Erythroblast (primary cell): ENCODE measurements at regions not wholly inside any gene's neighbourhood (a gene's known extent, or its start where the extent isn't known, plus 50 kb on each side); places are given as distances from the start of the nearest gene placed in this dataset.

Experiments
- DNase-seq, 2 experiments: peaks; one replicate each; lab custom pipeline; 2025; lab: John Stamatoyannopoulos, UW
- GATA1 ChIP-seq: IDR thresholded peaks from 2 replicates; pipeline ENCODE4 v1.6.1; 2011; ENCODE audit warnings: low read depth, mild to moderate bottlenecking, control low read depth, low read length, moderate library complexity
- POLR2A ChIP-seq: IDR thresholded peaks from 2 replicates; pipeline ENCODE4 v1.6.1; 2011; ENCODE audit warnings: mild to moderate bottlenecking, low read length

GRCh38 chr9:78572266-78572665, 275.3 kb downstream of the PSAT1 start:
- TF ChIP-seq GATA1, result no peak
- no peak for TF ChIP-seq POLR2A
- DNase-seq, result no peak

- no peak for DNase-seq
- TF ChIP-seq GATA1 (no peak), POLR2A (no peak)
Observed at GRCh38 chr9:78573205-78573604, 276.3 kb downstream of the PSAT1 start.

- TF ChIP-seq POLR2A (no peak), GATA1 (no peak)
- DNase-seq, result no peak
Observed at GRCh38 chr9:78573669-78574068, 276.7 kb downstream of the PSAT1 start.

GRCh38 chr9:78574354-78575045, 277.6 kb downstream of the PSAT1 start:
- no peak for DNase-seq
- no peak for TF ChIP-seq GATA1
- no peak for TF ChIP-seq POLR2A

- DNase-seq, result no peak
- TF ChIP-seq POLR2A (no peak), GATA1 (no peak)
Observed at GRCh38 chr9:78575081-78575480, 278.2 kb downstream of the PSAT1 start.

GRCh38 chr9:78575771-78576170, 278.8 kb downstream of the PSAT1 start:
- no peak for DNase-seq
- no peak for TF ChIP-seq GATA1
- no peak for TF ChIP-seq POLR2A

- no peak for TF ChIP-seq POLR2A
- no peak for DNase-seq
Observed at GRCh38 chr9:78577156-78577906, 280.4 kb downstream of the PSAT1 start.

GRCh38 chr9:78578072-78578471, 281.1 kb downstream of the PSAT1 start:
- DNase-seq, result no peak
- TF ChIP-seq POLR2A, result no peak
- no peak for TF ChIP-seq GATA1

- no peak for TF ChIP-seq POLR2A
- TF ChIP-seq GATA1, result no peak
- no peak for DNase-seq
Observed at GRCh38 chr9:78582821-78583220, 285.9 kb downstream of the PSAT1 start.

GRCh38 chr9:78584589-78584988, 287.7 kb downstream of the PSAT1 start:
- no peak for DNase-seq
- TF ChIP-seq GATA1 (no peak), POLR2A (no peak)

- no peak for TF ChIP-seq POLR2A
- no peak for TF ChIP-seq GATA1
- no peak for DNase-seq
Observed at GRCh38 chr9:78585909-78586308, 289.0 kb downstream of the PSAT1 start.

GRCh38 chr9:78590068-78590467, 293.1 kb downstream of the PSAT1 start:
- no peak for TF ChIP-seq POLR2A
- TF ChIP-seq GATA1, result no peak
- DNase-seq, result no peak

GRCh38 chr9:78592811-78593210, 295.9 kb downstream of the PSAT1 start:
- DNase-seq, result no peak
- TF ChIP-seq GATA1 (no peak), POLR2A (no peak)

- TF ChIP-seq GATA1 (no peak), POLR2A (no peak)
- no peak for DNase-seq
Observed at GRCh38 chr9:78595200-78595945, 298.4 kb downstream of the PSAT1 start.
